Skeletal muscle satellite cell (primary cell): ENCODE measurements at regions not wholly inside any gene's neighbourhood (a gene's known extent, or its start where the extent isn't known, plus 50 kb on each side); places are given as distances from the start of the nearest gene placed in this dataset.
"Not testable (repeated sequence)": the region's sequence is repeated elsewhere in the genome, so short reads cannot be mapped to it uniquely, and the experiment has no call there.

Experiments used
- H3K27me3 ChIP-seq: 2 replicates; pipeline ENCODE4 v1.7.0; 2013; ENCODE audit warnings: low read length; ENCODE audit not compliant: control insufficient read depth, insufficient read depth
- H3K36me3 ChIP-seq: 2 replicates; pipeline ENCODE4 v1.7.0; 2013; ENCODE audit warnings: mild to moderate bottlenecking, control low read depth, low read length; ENCODE audit not compliant: insufficient read depth
- H3K4me1 ChIP-seq: 2 replicates; pipeline ENCODE4 v1.7.0; 2013; ENCODE audit warnings: low read length; ENCODE audit not compliant: control insufficient read depth, insufficient read depth
- H3K4me2 ChIP-seq: 2 replicates; pipeline ENCODE4 v1.7.0; 2013; ENCODE audit warnings: mild to moderate bottlenecking, low read length
- H3K4me3 ChIP-seq: 2 replicates; pipeline ENCODE4 v1.7.0; 2013; ENCODE audit warnings: low read length
- H3K9ac ChIP-seq: 2 replicates; pipeline ENCODE4 v1.7.0; 2013; ENCODE audit warnings: mild to moderate bottlenecking, low read depth, low read length, moderate library complexity
- H3K9me3 ChIP-seq: replicated peaks from 2 replicates; pipeline ENCODE4 v1.7.0; 2013; ENCODE audit warnings: mild to moderate bottlenecking, control low read depth, low read length

GRCh38 chr10:20656886-20657285, 240.2 kb downstream of the NEBL start:
- Histone ChIP-seq H3K4me2 (no peak overlapping the region), H3K4me3 (no peak overlapping the region), H3K9ac (no peak overlapping the region), H3K36me3 (no peaks in the 10 kb centered on the region), H3K4me1 (no peaks in the 10 kb centered on the region), H3K27me3 (no peaks in the 10 kb centered on the region), H3K9me3 (no peaks in the 10 kb centered on the region)

GRCh38 chr10:20652424-20652823, 244.7 kb downstream of the NEBL start:
- H3K4me2 ChIP-seq, H3K9me3 ChIP-seq, H3K4me3 ChIP-seq, H3K9ac ChIP-seq, H3K4me1 ChIP-seq, H3K27me3 ChIP-seq, H3K36me3 ChIP-seq: not testable (repeated sequence)

- Histone ChIP-seq H3K36me3 (no peaks in the 10 kb centered on the region), H3K27me3 (no peaks in the 10 kb centered on the region), H3K4me2 (no peak overlapping the region), H3K9ac (no peak overlapping the region), H3K9me3 (no peaks in the 10 kb centered on the region), H3K4me3 (no peak overlapping the region), H3K4me1 (no peaks in the 10 kb centered on the region)
These were observed 248.7 kb downstream of the NEBL start for GRCh38 chr10:20648263-20648874.

GRCh38 chr10:20647756-20648155, 249.4 kb downstream of the NEBL start:
- Histone ChIP-seq H3K9me3 (no peaks in the 10 kb centered on the region), H3K4me3 (no peak overlapping the region)

GRCh38 chr10:20644421-20644820, 252.7 kb downstream of the NEBL start:
- Histone ChIP-seq H3K9ac (no peak overlapping the region), H3K4me1 (no peaks in the 10 kb centered on the region), H3K36me3 (no peaks in the 10 kb centered on the region), H3K27me3 (no peaks in the 10 kb centered on the region), H3K4me2 (no peak overlapping the region), H3K4me3 (no peak overlapping the region), H3K9me3 (no peaks in the 10 kb centered on the region)

More at GRCh38 chr10:20647756-20648155, 249.4 kb downstream of the NEBL start:
- H3K4me1 ChIP-seq = no peaks in the 10 kb centered on the region
- H3K9ac ChIP-seq = no peak overlapping the region
- H3K4me2 ChIP-seq = no peak overlapping the region
- no peaks in the 10 kb centered on the region for H3K36me3 ChIP-seq
- no peaks in the 10 kb centered on the region for H3K27me3 ChIP-seq

GRCh38 chr10:20641605-20642004, 255.5 kb downstream of the NEBL start:
- Histone ChIP-seq H3K4me1 (no peaks in the 10 kb centered on the region), H3K9ac (no peak overlapping the region), H3K4me2 (no peak overlapping the region), H3K36me3 (no peaks in the 10 kb centered on the region), H3K4me3 (no peak overlapping the region), H3K27me3 (no peaks in the 10 kb centered on the region), H3K9me3 (no peaks in the 10 kb centered on the region)

- no peaks in the 10 kb centered on the region for H3K9me3 ChIP-seq
- H3K4me3 ChIP-seq = no peak overlapping the region
- no peaks in the 10 kb centered on the region for H3K36me3 ChIP-seq
- no peaks in the 10 kb centered on the region for H3K4me1 ChIP-seq
- H3K4me2 ChIP-seq = no peak overlapping the region
- H3K9ac ChIP-seq = no peak overlapping the region
- no peaks in the 10 kb centered on the region for H3K27me3 ChIP-seq
These were observed 261.5 kb downstream of the NEBL start for GRCh38 chr10:20635570-20635969.

GRCh38 chr10:20634839-20635238, 262.3 kb downstream of the NEBL start:
- H3K9ac ChIP-seq = no peak overlapping the region
- no peak overlapping the region for H3K4me3 ChIP-seq
- H3K4me2 ChIP-seq = no peak overlapping the region
- H3K36me3 ChIP-seq = no peaks in the 10 kb centered on the region
- peaks cover 4% of the 10 kb centered on the region for H3K4me1 ChIP-seq
- no peaks in the 10 kb centered on the region for H3K9me3 ChIP-seq
- no peaks in the 10 kb centered on the region for H3K27me3 ChIP-seq

- H3K36me3 ChIP-seq = no peaks in the 10 kb centered on the region
- no peaks in the 10 kb centered on the region for H3K9me3 ChIP-seq
- H3K4me1 ChIP-seq = peaks cover 4% of the 10 kb centered on the region
- no peak overlapping the region for H3K4me2 ChIP-seq
- no peaks in the 10 kb centered on the region for H3K27me3 ChIP-seq
- H3K9ac ChIP-seq = no peak overlapping the region
- no peak overlapping the region for H3K4me3 ChIP-seq
These were observed 263.4 kb downstream of the NEBL start for GRCh38 chr10:20633714-20634113.

GRCh38 chr10:20632696-20633095, 264.4 kb downstream of the NEBL start:
- no peaks in the 10 kb centered on the region for H3K27me3 ChIP-seq

GRCh38 chr10:20631229-20631628, 265.9 kb downstream of the NEBL start:
- Histone ChIP-seq H3K27me3 (no peaks in the 10 kb centered on the region), H3K9me3 (no peaks in the 10 kb centered on the region), H3K4me3 (no peak overlapping the region), H3K4me2 (no peak overlapping the region), H3K4me1 (peaks cover 4% of the 10 kb centered on the region), H3K9ac (no peak overlapping the region), H3K36me3 (no peaks in the 10 kb centered on the region)

More at GRCh38 chr10:20632696-20633095, 264.4 kb downstream of the NEBL start:
- H3K4me2 ChIP-seq = no peak overlapping the region
- no peak overlapping the region for H3K4me3 ChIP-seq
- no peak overlapping the region for H3K9ac ChIP-seq
- H3K9me3 ChIP-seq = no peaks in the 10 kb centered on the region
- H3K36me3 ChIP-seq = no peaks in the 10 kb centered on the region
- H3K4me1 ChIP-seq = peaks cover 4% of the 10 kb centered on the region

- no peaks in the 10 kb centered on the region for H3K27me3 ChIP-seq
- no peak overlapping the region for H3K9ac ChIP-seq
- no peaks in the 10 kb centered on the region for H3K36me3 ChIP-seq
These were observed 266.9 kb downstream of the NEBL start for GRCh38 chr10:20630092-20630643.

More at GRCh38 chr10:20630092-20630643, 266.9 kb downstream of the NEBL start:
- Histone ChIP-seq H3K9me3 (no peaks in the 10 kb centered on the region), H3K4me1 (peaks cover 6% of the 10 kb centered on the region), H3K4me2 (no peak overlapping the region), H3K4me3 (no peak overlapping the region)
